Medulla oblongata (tissue), 1 donor: ENCODE measurements at regions not wholly inside any gene's neighbourhood (a gene's known extent, or its start where the extent isn't known, plus 50 kb on each side); places are given as distances from the start of the nearest gene placed in this dataset.
A peak's percentile ranks its signal among the peaks of the same experiment; 100 is the strongest.

Experiments used
- DNase-seq: peaks from one replicate; pipeline ENCODE4 v3.0.0-alpha.2; 2015; ENCODE audit errors: extremely low spot score

GRCh38 chr3:22933841-22934116, 269.3 kb upstream of the UBE2E2 start:
- DNase-seq = no peak

GRCh38 chr3:22935040-22935439, 268.1 kb upstream of the UBE2E2 start:
- DNase-seq = no peak

- no peak for DNase-seq
Measured at GRCh38 chr3:22937536-22937935, 265.6 kb upstream of the UBE2E2 start.

- DNase-seq = no peak
Measured at GRCh38 chr3:22938739-22939138, 264.4 kb upstream of the UBE2E2 start.

- no peak for DNase-seq
Measured at GRCh38 chr3:22939349-22939748, 263.8 kb upstream of the UBE2E2 start.

GRCh38 chr3:22940285-22940684, 262.8 kb upstream of the UBE2E2 start:
- no peak for DNase-seq

GRCh38 chr3:22942981-22943380, 260.1 kb upstream of the UBE2E2 start:
- DNase-seq = no peak

- no peak for DNase-seq
Measured at GRCh38 chr3:22947851-22948250, 255.3 kb upstream of the UBE2E2 start.

- no peak for DNase-seq
Measured at GRCh38 chr3:22951910-22952309, 251.2 kb upstream of the UBE2E2 start.

- no peak for DNase-seq
Measured at GRCh38 chr3:22952860-22953259, 250.3 kb upstream of the UBE2E2 start.

- DNase-seq = no peak
Measured at GRCh38 chr3:22959593-22959992, 243.5 kb upstream of the UBE2E2 start.

- DNase-seq = peak; percentile 68
Measured at GRCh38 chr3:22960105-22960984, 242.8 kb upstream of the UBE2E2 start.

- no peak for DNase-seq
Measured at GRCh38 chr3:22962244-22962643, 240.9 kb upstream of the UBE2E2 start.

GRCh38 chr3:22966349-22966748, 236.8 kb upstream of the UBE2E2 start:
- no peak for DNase-seq

GRCh38 chr3:22969276-22969675, 233.9 kb upstream of the UBE2E2 start:
- no peak for DNase-seq

GRCh38 chr3:22971497-22971896, 231.6 kb upstream of the UBE2E2 start:
- no peak for DNase-seq

GRCh38 chr3:22977042-22977441, 226.1 kb upstream of the UBE2E2 start:
- DNase-seq = no peak

- no peak for DNase-seq
Measured at GRCh38 chr3:22977650-22978289, 225.4 kb upstream of the UBE2E2 start.

- DNase-seq = no peak
Measured at GRCh38 chr3:22979581-22979980, 223.5 kb upstream of the UBE2E2 start.

GRCh38 chr3:22980346-22980745, 222.8 kb upstream of the UBE2E2 start:
- no peak for DNase-seq

GRCh38 chr3:22981166-22981565, 222.0 kb upstream of the UBE2E2 start:
- DNase-seq = no peak

GRCh38 chr3:22981861-22982260, 221.3 kb upstream of the UBE2E2 start:
- no peak for DNase-seq

GRCh38 chr3:22982981-22983587, 220.0 kb upstream of the UBE2E2 start:
- no peak for DNase-seq
